SK-N-SH (cell line): ENCODE measurements at regions not wholly inside any gene's neighbourhood (a gene's known extent, or its start where the extent isn't known, plus 50 kb on each side); places are given as distances from the start of the nearest gene placed in this dataset.
"Not testable (repeated sequence)": the region's sequence is repeated elsewhere in the genome, so short reads cannot be mapped to it uniquely, and the experiment has no call there.

ENCODE experiments used
- EP300 ChIP-seq, 2 experiments: IDR thresholded peaks; 2 replicates each; pipeline versions ENCODE4 v1.4.0 to v1.6.1; 2012; ENCODE audit warnings: borderline replicate concordance in 1 of 2, low read depth in 1 of 2, low read length in 1 of 2
- FOSL2 ChIP-seq: IDR thresholded peaks from 2 replicates; pipeline ENCODE4 v1.4.0; 2012; ENCODE audit warnings: low read depth, mild to moderate bottlenecking, moderate library complexity, borderline replicate concordance
- FOXJ3 ChIP-seq: sonication (generic); formaldehyde crosslinking; IDR thresholded peaks from 2 replicates; pipeline ENCODE4 v1.5.1; 2020; ENCODE audit warnings: mild to moderate bottlenecking, missing genetic modification reagents
- NFIC ChIP-seq: IDR thresholded peaks from 2 replicates; pipeline ENCODE4 v1.4.0; 2012; ENCODE audit warnings: borderline replicate concordance
- NRF1 ChIP-seq: IDR thresholded peaks from 2 replicates; pipeline ENCODE4 v1.6.1; 2012; ENCODE audit warnings: low read depth, mild to moderate bottlenecking, low read length
- POLR2AphosphoS5 ChIP-seq: IDR thresholded peaks from 2 replicates; pipeline ENCODE4 v1.6.1; 2012; ENCODE audit warnings: low read depth, low read length
- RFX5 ChIP-seq: IDR thresholded peaks from 2 replicates; pipeline ENCODE4 v1.6.1; 2012; ENCODE audit warnings: mild to moderate bottlenecking, improper control_type of control experiment, low read length
- TAF1 ChIP-seq: IDR thresholded peaks from 2 replicates; pipeline ENCODE4 v1.6.1; 2012; ENCODE audit warnings: low read depth, mild to moderate bottlenecking, low read length, moderate library complexity, borderline replicate concordance
- TF ChIP-seq, protein P1 (sequence below): fragments of 200-600 bp; sonication (generic); IDR thresholded peaks from 2 replicates; pipeline ENCODE4 v1.6.1; 2017; ENCODE audit warnings: antibody characterized with exemption, mild to moderate bottlenecking, moderate library complexity
- TF ChIP-seq, protein P2 (sequence below): IDR thresholded peaks from 2 replicates; pipeline ENCODE4 v1.4.0; 2012; ENCODE audit warnings: low read depth, borderline replicate concordance
- TF ChIP-seq, protein P3 (sequence below): IDR thresholded peaks from 2 replicates; pipeline ENCODE4; 2012

DNA sequence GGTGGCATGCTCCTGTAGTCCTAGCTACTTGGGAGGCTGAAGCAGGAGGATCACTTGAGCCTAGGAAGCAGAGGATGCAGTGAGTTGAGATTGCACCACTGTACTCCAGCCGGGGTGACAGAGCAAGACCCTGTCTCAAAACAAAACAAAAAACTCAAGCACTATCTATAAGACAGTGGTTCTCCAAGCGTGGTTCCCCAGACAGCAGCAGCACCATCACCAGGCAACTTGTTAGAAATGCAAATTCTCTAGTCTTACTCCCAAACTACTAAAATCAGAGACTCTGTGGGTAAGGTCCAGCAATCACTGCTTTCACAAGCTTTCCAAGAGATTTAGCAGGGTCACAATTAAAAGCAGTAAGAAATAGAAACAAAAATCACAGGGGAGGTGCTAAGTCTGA is 177.0 kb upstream of the KCTD7 start:
- TF ChIP-seq POLR2AphosphoS5; NRF1; FOXJ3 (CRISPR knock-in tag); RFX5; FOSL2; TAF1; NFIC; EP300 (IDR thresholded peaks at IDR 0.05; ENCODE audit: borderline replicate concordance in 1 of 2, low read depth in 1 of 2, low read length in 1 of 2): not testable (repeated sequence)
- TF ChIP-seq, protein P1, sequence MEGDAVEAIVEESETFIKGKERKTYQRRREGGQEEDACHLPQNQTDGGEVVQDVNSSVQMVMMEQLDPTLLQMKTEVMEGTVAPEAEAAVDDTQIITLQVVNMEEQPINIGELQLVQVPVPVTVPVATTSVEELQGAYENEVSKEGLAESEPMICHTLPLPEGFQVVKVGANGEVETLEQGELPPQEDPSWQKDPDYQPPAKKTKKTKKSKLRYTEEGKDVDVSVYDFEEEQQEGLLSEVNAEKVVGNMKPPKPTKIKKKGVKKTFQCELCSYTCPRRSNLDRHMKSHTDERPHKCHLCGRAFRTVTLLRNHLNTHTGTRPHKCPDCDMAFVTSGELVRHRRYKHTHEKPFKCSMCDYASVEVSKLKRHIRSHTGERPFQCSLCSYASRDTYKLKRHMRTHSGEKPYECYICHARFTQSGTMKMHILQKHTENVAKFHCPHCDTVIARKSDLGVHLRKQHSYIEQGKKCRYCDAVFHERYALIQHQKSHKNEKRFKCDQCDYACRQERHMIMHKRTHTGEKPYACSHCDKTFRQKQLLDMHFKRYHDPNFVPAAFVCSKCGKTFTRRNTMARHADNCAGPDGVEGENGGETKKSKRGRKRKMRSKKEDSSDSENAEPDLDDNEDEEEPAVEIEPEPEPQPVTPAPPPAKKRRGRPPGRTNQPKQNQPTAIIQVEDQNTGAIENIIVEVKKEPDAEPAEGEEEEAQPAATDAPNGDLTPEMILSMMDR: not testable (repeated sequence)
- TF ChIP-seq, protein P2, sequence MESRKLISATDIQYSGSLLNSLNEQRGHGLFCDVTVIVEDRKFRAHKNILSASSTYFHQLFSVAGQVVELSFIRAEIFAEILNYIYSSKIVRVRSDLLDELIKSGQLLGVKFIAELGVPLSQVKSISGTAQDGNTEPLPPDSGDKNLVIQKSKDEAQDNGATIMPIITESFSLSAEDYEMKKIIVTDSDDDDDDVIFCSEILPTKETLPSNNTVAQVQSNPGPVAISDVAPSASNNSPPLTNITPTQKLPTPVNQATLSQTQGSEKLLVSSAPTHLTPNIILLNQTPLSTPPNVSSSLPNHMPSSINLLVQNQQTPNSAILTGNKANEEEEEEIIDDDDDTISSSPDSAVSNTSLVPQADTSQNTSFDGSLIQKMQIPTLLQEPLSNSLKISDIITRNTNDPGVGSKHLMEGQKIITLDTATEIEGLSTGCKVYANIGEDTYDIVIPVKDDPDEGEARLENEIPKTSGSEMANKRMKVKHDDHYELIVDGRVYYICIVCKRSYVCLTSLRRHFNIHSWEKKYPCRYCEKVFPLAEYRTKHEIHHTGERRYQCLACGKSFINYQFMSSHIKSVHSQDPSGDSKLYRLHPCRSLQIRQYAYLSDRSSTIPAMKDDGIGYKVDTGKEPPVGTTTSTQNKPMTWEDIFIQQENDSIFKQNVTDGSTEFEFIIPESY: not testable (repeated sequence)
- TF ChIP-seq, protein P3, sequence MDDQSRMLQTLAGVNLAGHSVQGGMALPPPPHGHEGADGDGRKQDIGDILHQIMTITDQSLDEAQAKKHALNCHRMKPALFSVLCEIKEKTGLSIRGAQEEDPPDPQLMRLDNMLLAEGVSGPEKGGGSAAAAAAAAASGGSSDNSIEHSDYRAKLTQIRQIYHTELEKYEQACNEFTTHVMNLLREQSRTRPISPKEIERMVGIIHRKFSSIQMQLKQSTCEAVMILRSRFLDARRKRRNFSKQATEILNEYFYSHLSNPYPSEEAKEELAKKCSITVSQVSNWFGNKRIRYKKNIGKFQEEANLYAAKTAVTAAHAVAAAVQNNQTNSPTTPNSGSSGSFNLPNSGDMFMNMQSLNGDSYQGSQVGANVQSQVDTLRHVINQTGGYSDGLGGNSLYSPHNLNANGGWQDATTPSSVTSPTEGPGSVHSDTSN: not testable (repeated sequence)
